ENCODE measurements at regions not wholly inside any gene's neighbourhood (a gene's known extent, or its start where the extent isn't known, plus 50 kb on each side); places are given as distances from the start of the nearest gene placed in this dataset.
A peak's percentile ranks its signal among the peaks of the same experiment; 100 is the strongest.

GRCh38 chr4:13930155-13930554 is 302.6 kb upstream of the BOD1L1 start:
- no peak for DNase-seq (ENCODE audit: low read depth in 2 of 2)

- DNase-seq (ENCODE audit: low read depth in 2 of 2): no peak
These were observed 305.7 kb upstream of the BOD1L1 start for GRCh38 chr4:13933191-13933590.

- DNase-seq (ENCODE audit: low read depth in 2 of 2): no peak
These were observed 310.8 kb upstream of the BOD1L1 start for GRCh38 chr4:13938299-13938698.

- no peak for DNase-seq (ENCODE audit: low read depth in 2 of 2)
These were observed 313.4 kb upstream of the BOD1L1 start for GRCh38 chr4:13940921-13941320.

- no peak for DNase-seq (ENCODE audit: low read depth in 2 of 2)
These were observed 315.5 kb upstream of the BOD1L1 start for GRCh38 chr4:13942977-13943376.

- DNase-seq (ENCODE audit: low read depth in 2 of 2): no peak
These were observed 316.6 kb upstream of the BOD1L1 start for GRCh38 chr4:13944095-13944511.

- DNase-seq (ENCODE audit: low read depth in 2 of 2): no peak
These were observed 320.4 kb upstream of the BOD1L1 start for GRCh38 chr4:13947921-13948320.

GRCh38 chr4:13950491-13950890 is 323.0 kb upstream of the BOD1L1 start:
- no peak for DNase-seq (ENCODE audit: low read depth in 2 of 2)

GRCh38 chr4:13953083-13953482 is 325.6 kb upstream of the BOD1L1 start:
- no peak for DNase-seq (ENCODE audit: low read depth in 2 of 2)

- DNase-seq (ENCODE audit: low read depth in 2 of 2): no peak
These were observed 328.0 kb upstream of the BOD1L1 start for GRCh38 chr4:13955551-13955950.

GRCh38 chr4:13956947-13957346 is 329.4 kb upstream of the BOD1L1 start:
- no peak for DNase-seq (ENCODE audit: low read depth in 2 of 2)

- no peak for DNase-seq (ENCODE audit: low read depth in 2 of 2)
These were observed 330.3 kb upstream of the BOD1L1 start for GRCh38 chr4:13957871-13958270.

- DNase-seq (ENCODE audit: low read depth in 2 of 2): no peak
These were observed 336.1 kb upstream of the BOD1L1 start for GRCh38 chr4:13963601-13964000.

GRCh38 chr4:13966231-13967195 is 339.0 kb upstream of the BOD1L1 start:
- DNase-seq (ENCODE audit: low read depth in 2 of 2): no peak

- DNase-seq (ENCODE audit: low read depth in 2 of 2): no peak
These were observed 341.2 kb upstream of the BOD1L1 start for GRCh38 chr4:13968723-13969122.

- DNase-seq (ENCODE audit: low read depth in 2 of 2): no peak
These were observed 342.8 kb upstream of the BOD1L1 start for GRCh38 chr4:13970349-13970748.

GRCh38 chr4:13977746-13978145 is 350.2 kb upstream of the BOD1L1 start:
- DNase-seq (ENCODE audit: low read depth in 2 of 2): no peak

GRCh38 chr4:13980317-13981310 is 353.1 kb upstream of the BOD1L1 start:
- peak; percentile 93 to 94 for DNase-seq (ENCODE audit: low read depth in 2 of 2)

- DNase-seq (ENCODE audit: low read depth in 2 of 2): no peak
These were observed 354.0 kb upstream of the BOD1L1 start for GRCh38 chr4:13981499-13981898.

- DNase-seq (ENCODE audit: low read depth in 2 of 2): no peak
These were observed 354.5 kb upstream of the BOD1L1 start for GRCh38 chr4:13982010-13982409.

GRCh38 chr4:13983189-13983790 is 355.8 kb upstream of the BOD1L1 start:
- DNase-seq (ENCODE audit: low read depth in 2 of 2): no peak

All from fibroblast of skin of left biceps (primary cell).